ENCODE measurements at regions not wholly inside any gene's neighbourhood (a gene's known extent, or its start where the extent isn't known, plus 50 kb on each side); places are given as distances from the start of the nearest gene placed in this dataset.

DNA sequence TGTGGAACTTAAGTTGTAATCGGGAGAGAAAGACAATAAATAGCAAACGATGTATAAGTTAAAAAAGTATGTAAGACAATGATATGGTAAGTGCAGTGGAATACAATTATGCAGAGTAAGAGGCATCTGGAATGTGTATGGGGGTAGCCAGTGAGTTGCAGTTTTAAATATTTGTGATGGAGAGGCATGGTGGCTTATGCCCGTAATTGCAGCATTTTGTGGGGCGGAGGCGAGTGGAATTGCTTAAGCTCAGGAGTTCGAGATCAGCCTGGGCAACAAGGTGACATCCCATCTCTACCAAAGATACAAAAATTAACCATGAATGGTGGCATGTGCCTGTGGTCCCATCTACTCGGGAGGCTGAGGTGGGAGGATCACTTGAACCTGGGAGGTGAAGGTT lies 52.5 kb upstream of the WDFY3 start:
- H3K4me1 ChIP-seq (ENCODE audit: control insufficient read depth, extremely low read depth, insufficient read depth, low read length): no peaks in the 10 kb centered on the region
- intact Hi-C loops (cut with micrococcal nuclease): no loop called here
- no peak for FAIRE-seq
- H3K9me1 ChIP-seq (replicated peaks; ENCODE audit: control insufficient read depth, extremely low read depth, insufficient read depth, low read length): no peaks in the 10 kb centered on the region
- H3K27me3 ChIP-seq (ENCODE audit: control insufficient read depth in 2 of 2, insufficient read depth in 2 of 2, low read length in 2 of 2): no peaks in the 10 kb centered on the region
- CTCF ChIA-PET: no interaction called here
- no TSS peak for BruUV-seq (replicated peaks)
- dilution Hi-C loops (cut with MboI; ENCODE audit: extremely low pct_ligation_motif_present, low sequenced_read_pairs): no loop called here
- H3K79me2 ChIP-seq (ENCODE audit: control insufficient read depth, insufficient read depth, low read length): no peaks in the 10 kb centered on the region
- no peaks in the 10 kb centered on the region for H4K20me1 ChIP-seq (replicated peaks; ENCODE audit: control insufficient read depth, extremely low read depth, insufficient read depth, low read length)
- H3K36me3 ChIP-seq (ENCODE audit: control insufficient read depth in 2 of 2, extremely low read depth in 1 of 2, insufficient read depth in 2 of 2, low read length in 2 of 2): no peaks in the 10 kb centered on the region
- POLR2A ChIA-PET: no interaction called here
- no peak for TF ChIP-seq MYC (IDR thresholded peaks at IDR 0.05; ENCODE audit: low read depth, low read length)
- no peak for TF ChIP-seq POLR2A (IDR thresholded peaks at IDR 0.05; ENCODE audit: low read depth, low read length)
- no peak for TF ChIP-seq POLR2AphosphoS5 (IDR thresholded peaks at IDR 0.05; ENCODE audit: insufficient read depth, low read depth, low read length)
- TF ChIP-seq, protein P1, sequence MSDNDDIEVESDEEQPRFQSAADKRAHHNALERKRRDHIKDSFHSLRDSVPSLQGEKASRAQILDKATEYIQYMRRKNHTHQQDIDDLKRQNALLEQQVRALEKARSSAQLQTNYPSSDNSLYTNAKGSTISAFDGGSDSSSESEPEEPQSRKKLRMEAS (IDR thresholded peaks at IDR 0.05; ENCODE audit: insufficient read depth, insufficient read length): no peak
- no peak for TF ChIP-seq EZH2 (IDR thresholded peaks at IDR 0.05; ENCODE audit: borderline replicate concordance, low read depth, low read length, severe bottlenecking)
- TF ChIP-seq FOS (IDR thresholded peaks at IDR 0.05; ENCODE audit: borderline replicate concordance, insufficient read depth, low read length): no peak
- TF ChIP-seq JUN (IDR thresholded peaks at IDR 0.05; ENCODE audit: borderline replicate concordance, insufficient read depth, insufficient read length, low read depth): no peak
- TF ChIP-seq, protein P2, sequence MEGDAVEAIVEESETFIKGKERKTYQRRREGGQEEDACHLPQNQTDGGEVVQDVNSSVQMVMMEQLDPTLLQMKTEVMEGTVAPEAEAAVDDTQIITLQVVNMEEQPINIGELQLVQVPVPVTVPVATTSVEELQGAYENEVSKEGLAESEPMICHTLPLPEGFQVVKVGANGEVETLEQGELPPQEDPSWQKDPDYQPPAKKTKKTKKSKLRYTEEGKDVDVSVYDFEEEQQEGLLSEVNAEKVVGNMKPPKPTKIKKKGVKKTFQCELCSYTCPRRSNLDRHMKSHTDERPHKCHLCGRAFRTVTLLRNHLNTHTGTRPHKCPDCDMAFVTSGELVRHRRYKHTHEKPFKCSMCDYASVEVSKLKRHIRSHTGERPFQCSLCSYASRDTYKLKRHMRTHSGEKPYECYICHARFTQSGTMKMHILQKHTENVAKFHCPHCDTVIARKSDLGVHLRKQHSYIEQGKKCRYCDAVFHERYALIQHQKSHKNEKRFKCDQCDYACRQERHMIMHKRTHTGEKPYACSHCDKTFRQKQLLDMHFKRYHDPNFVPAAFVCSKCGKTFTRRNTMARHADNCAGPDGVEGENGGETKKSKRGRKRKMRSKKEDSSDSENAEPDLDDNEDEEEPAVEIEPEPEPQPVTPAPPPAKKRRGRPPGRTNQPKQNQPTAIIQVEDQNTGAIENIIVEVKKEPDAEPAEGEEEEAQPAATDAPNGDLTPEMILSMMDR (IDR thresholded peaks at IDR 0.05; ENCODE audit: extremely low read depth in 1 of 2, insufficient read depth in 1 of 2, low read depth in 1 of 2, low read length in 2 of 2): no peak
- no peak for TF ChIP-seq GATA2 (IDR thresholded peaks at IDR 0.05; ENCODE audit: insufficient read depth, insufficient read length, low read depth, low read length)
- DNase-seq (ENCODE audit: low read depth, low spot score): no peak
- no peak overlapping the region for H3K9ac ChIP-seq (replicated peaks; ENCODE audit: extremely low read depth, insufficient read depth, low read length)
- H3K4me3 ChIP-seq (replicated peaks in 1 of 3; ENCODE audit: insufficient read depth in 1 of 3, low read depth in 1 of 3, low read length in 3 of 3): no peak overlapping the region
- no peak overlapping the region for H2AFZ ChIP-seq (ENCODE audit: low read depth, low read length)
- no peaks in the 10 kb centered on the region for H3K9me3 ChIP-seq (replicated peaks; ENCODE audit: control insufficient read depth, insufficient read depth, low read length)
- no peak overlapping the region for H3K27ac ChIP-seq (ENCODE audit: insufficient read depth, low read depth, low read length)
- no peak overlapping the region for H3K4me2 ChIP-seq (ENCODE audit: insufficient read depth, low read length)
